Vagina (tissue), 2 donors: ENCODE measurements at regions not wholly inside any gene's neighbourhood (a gene's known extent, or its start where the extent isn't known, plus 50 kb on each side); places are given as distances from the start of the nearest gene placed in this dataset.

ENCODE experiments used
- DNase-seq, 2 donors: peaks; one replicate each; pipeline ENCODE4 v3.0.0-alpha.2; 2017; ENCODE audit errors: extremely low spot score in 2 of 2
- H3K27ac ChIP-seq: fragments of 200-600 bp; sonication (generic); one replicate; pipeline ENCODE4 v1.5.1; 2019
- H3K27me3 ChIP-seq: fragments of 200-600 bp; sonication (generic); one replicate; pipeline ENCODE4 v1.5.1; 2019
- H3K36me3 ChIP-seq, 2 donors: fragments of 200-600 bp; sonication (generic); one replicate each; pipeline ENCODE4 v1.5.1; 2017 to 2019
- H3K4me1 ChIP-seq: fragments of 200-600 bp; sonication (generic); one replicate; pipeline ENCODE4 v1.5.1; 2019
- H3K4me3 ChIP-seq, 2 donors: fragments of 200-600 bp; sonication (generic); 1 replicate in 1 of 2; 2 replicates in 1 of 2; pipeline ENCODE4 v1.5.1; 2016 to 2019
- H3K9me3 ChIP-seq: fragments of 200-600 bp; sonication (generic); one replicate; pipeline ENCODE4 v1.5.1; 2019
- POLR2A ChIP-seq, 2 donors: fragments of 450-650 bp; IDR thresholded peaks; one replicate each; pipeline ENCODE4 v1.6.1; 2017; ENCODE audit warnings: antibody characterized with exemption in 2 of 2, mild to moderate bottlenecking in 2 of 2, moderate library complexity in 2 of 2
- POLR2AphosphoS5 ChIP-seq, 2 donors: sonication (generic); formaldehyde crosslinking; IDR thresholded peaks; one replicate each; pipeline ENCODE4 v1.9.0; 2017; ENCODE audit warnings: antibody characterized with exemption in 2 of 2, mild to moderate bottlenecking in 2 of 2, low read depth in 1 of 2; ENCODE audit not compliant: insufficient read depth in 1 of 2
- intact Hi-C: fragments of 100-400 bp; cut with DNase I; formaldehyde crosslinking; loops from one replicate; pipeline ENCODE4 v1.15.1; 2023
- TF ChIP-seq, protein P1 (sequence below), 3 experiments: fragments of 450-650 bp in 2 of 3; fragments of 200-600 bp in 1 of 3; sonication (generic) in 1 of 3; IDR thresholded peaks; one replicate each; pipeline ENCODE4 v1.5.1; 2017 to 2019; ENCODE audit warnings: antibody characterized with exemption in 3 of 3, mild to moderate bottlenecking in 2 of 3, moderate library complexity in 2 of 3

DNA sequence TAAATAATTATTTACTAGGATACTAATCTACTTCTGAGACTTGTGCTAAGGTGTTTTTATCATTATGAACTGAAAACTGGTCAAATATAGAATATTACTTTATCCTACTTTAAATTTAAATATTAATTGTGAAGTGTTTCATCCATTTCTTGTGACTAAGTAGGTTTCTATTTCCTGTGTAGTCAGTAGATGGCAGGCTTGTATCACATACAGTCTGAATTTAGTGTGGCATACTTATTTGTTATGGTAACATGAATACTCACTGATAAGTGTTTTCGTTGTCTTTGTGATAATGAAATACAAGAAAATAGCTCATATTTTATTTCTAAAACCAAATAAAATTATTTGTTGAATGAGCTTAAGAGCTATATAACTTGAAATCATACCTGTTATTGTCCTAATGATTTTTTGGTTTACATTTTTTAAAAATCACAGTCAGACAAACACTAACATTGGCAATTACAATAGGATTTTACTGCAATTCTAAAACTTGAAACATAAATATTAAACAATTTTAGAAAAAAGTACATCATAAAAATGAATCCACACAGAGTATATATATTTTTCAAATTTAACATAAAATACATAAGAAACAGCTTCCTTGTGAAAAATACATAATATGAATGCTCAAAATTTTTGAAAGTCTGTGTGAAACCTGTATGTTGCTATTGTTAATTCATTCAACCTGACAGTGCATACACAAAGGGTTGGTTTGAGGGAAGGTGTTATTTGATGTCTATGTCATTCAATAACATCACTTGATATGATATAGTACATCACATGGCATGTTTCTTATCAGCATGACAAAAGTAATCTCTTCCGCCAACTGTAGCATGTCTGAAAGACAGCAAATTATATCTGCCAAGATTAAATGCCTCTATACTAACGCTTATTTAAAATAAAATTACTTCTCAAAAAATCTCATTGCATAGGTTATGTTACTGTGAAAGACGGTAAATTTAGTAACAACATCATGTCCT lies 904.8 kb upstream of the PCDH20 start:
- Histone ChIP-seq H3K4me3 (no peak overlapping the region), H3K4me1 (no peaks in the 10 kb centered on the region), H3K36me3 (no peaks in the 10 kb centered on the region), H3K27me3 (no peaks in the 10 kb centered on the region), H3K27ac (no peak overlapping the region), H3K9me3 (no peaks in the 10 kb centered on the region)
- DNase-seq = no peak
- intact Hi-C loops = no loop called here
- TF ChIP-seq POLR2AphosphoS5 (IDR thresholded peaks at IDR 0.05; ENCODE audit: insufficient read depth in 1 of 2, low read depth in 1 of 2) = no peak
- no peak for TF ChIP-seq POLR2A (IDR thresholded peaks at IDR 0.05)
- TF ChIP-seq, protein P1, sequence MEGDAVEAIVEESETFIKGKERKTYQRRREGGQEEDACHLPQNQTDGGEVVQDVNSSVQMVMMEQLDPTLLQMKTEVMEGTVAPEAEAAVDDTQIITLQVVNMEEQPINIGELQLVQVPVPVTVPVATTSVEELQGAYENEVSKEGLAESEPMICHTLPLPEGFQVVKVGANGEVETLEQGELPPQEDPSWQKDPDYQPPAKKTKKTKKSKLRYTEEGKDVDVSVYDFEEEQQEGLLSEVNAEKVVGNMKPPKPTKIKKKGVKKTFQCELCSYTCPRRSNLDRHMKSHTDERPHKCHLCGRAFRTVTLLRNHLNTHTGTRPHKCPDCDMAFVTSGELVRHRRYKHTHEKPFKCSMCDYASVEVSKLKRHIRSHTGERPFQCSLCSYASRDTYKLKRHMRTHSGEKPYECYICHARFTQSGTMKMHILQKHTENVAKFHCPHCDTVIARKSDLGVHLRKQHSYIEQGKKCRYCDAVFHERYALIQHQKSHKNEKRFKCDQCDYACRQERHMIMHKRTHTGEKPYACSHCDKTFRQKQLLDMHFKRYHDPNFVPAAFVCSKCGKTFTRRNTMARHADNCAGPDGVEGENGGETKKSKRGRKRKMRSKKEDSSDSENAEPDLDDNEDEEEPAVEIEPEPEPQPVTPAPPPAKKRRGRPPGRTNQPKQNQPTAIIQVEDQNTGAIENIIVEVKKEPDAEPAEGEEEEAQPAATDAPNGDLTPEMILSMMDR (IDR thresholded peaks at IDR 0.05) = peak in 1 of 3 experiments; percentile 14

DNA sequence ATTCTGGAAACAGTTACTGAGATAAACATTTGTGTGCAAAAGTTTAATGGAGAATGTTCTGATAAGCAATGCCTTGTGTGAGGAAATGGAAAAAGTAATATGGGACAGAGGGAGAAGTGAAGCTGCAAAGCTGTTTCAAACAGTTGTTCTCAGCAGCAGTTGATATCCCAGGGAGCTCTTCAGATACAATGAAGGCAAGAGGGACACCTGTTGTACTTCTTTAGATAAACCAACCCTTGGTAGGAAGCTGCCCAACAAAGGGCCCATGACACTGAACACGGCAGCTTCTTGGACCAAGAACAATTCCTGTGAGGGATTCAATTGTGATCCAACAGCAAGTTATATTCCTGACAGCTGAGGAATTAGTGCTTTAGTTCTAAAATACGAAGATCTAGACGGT lies 894.3 kb upstream of the PCDH20 start:
- DNase-seq = no peak
- H3K4me3 ChIP-seq = no peak overlapping the region
- H3K27me3 ChIP-seq = no peaks in the 10 kb centered on the region
- no peaks in the 10 kb centered on the region for H3K36me3 ChIP-seq
- TF ChIP-seq, protein P1 (IDR thresholded peaks at IDR 0.05) = no peak
- no peak for TF ChIP-seq POLR2A (IDR thresholded peaks at IDR 0.05)
- no peak for TF ChIP-seq POLR2AphosphoS5 (IDR thresholded peaks at IDR 0.05; ENCODE audit: insufficient read depth in 1 of 2, low read depth in 1 of 2)
- no peaks in the 10 kb centered on the region for H3K4me1 ChIP-seq
- H3K9me3 ChIP-seq = no peaks in the 10 kb centered on the region
- intact Hi-C loops = no loop called here
- no peak overlapping the region for H3K27ac ChIP-seq

DNA sequence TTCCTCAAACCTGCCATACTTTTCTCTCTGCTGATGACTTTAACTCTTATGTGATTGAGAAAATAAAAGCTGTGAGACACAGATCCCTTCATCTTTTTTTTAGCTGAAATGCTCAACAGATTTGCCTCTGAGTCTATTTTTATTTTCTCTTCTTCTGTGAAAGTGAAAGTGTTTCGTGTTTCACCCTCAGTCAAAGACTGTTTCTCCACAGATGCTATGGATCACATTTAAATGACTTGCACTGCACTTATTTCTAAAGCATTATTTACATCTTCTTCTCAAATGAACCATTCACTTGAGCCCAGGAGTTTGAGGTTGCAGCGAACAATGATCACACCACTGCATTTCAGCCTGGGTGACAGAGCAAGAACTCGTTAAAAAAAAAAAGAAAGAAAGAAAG lies 890.1 kb upstream of the PCDH20 start:
- no peak for DNase-seq
- intact Hi-C loops = no loop called here
- no peaks in the 10 kb centered on the region for H3K27me3 ChIP-seq
- no peak overlapping the region for H3K4me3 ChIP-seq
- H3K27ac ChIP-seq = no peak overlapping the region
- H3K4me1 ChIP-seq = no peaks in the 10 kb centered on the region
- H3K36me3 ChIP-seq = no peaks in the 10 kb centered on the region
- no peaks in the 10 kb centered on the region for H3K9me3 ChIP-seq
- TF ChIP-seq, protein P1 (IDR thresholded peaks at IDR 0.05) = no peak
- no peak for TF ChIP-seq POLR2A (IDR thresholded peaks at IDR 0.05)
- TF ChIP-seq POLR2AphosphoS5 (IDR thresholded peaks at IDR 0.05; ENCODE audit: insufficient read depth in 1 of 2, low read depth in 1 of 2) = no peak

DNA sequence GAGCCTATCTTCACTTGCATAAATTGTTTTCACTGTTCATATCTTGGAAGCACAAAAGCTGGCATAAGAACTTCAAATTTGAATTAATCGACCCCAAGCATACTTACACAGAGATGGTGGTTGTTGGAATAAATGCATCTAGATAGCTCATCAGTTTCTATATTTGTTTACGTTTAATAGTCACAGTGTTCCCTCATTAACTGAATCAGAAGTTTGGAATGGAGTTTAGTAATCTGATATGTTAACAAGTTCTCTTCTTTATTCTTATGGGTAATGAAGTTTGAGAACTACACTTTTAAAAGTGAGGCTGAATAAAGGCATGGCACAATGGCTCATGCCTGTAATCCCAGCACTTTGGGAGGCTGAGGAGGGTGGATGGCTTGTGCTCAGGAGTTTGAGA lies 886.7 kb upstream of the PCDH20 start:
- TF ChIP-seq POLR2AphosphoS5 (IDR thresholded peaks at IDR 0.05; ENCODE audit: insufficient read depth in 1 of 2, low read depth in 1 of 2) (no peak), POLR2A (IDR thresholded peaks at IDR 0.05) (no peak)
- TF ChIP-seq, protein P1 (IDR thresholded peaks at IDR 0.05) = no peak
- H3K27ac ChIP-seq = no peak overlapping the region
- H3K27me3 ChIP-seq = no peaks in the 10 kb centered on the region
- no peaks in the 10 kb centered on the region for H3K36me3 ChIP-seq
- intact Hi-C loops = no loop called here
- H3K4me1 ChIP-seq = no peaks in the 10 kb centered on the region
- H3K4me3 ChIP-seq = no peak overlapping the region
- no peak for DNase-seq
- H3K9me3 ChIP-seq = no peaks in the 10 kb centered on the region

DNA sequence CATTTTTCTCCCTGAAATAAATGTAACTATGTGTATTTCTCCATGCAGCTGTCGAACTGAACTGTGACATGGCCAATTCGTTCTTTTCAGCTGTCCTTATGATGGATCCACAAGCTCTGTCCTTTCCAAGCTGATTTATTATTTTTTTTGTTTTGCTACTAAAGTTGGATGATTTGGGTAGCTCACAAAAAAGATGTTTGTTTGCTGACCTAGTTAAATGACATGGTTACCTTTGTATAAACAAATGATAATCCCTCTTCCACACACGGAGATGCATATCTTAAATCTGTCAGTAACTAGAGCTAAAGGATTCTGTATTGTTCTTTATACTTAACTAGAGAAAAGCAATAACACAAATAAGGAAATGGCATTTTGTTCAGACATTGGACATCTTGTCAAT lies 884.3 kb upstream of the PCDH20 start:
- Histone ChIP-seq H3K27me3 (no peaks in the 10 kb centered on the region), H3K9me3 (no peaks in the 10 kb centered on the region), H3K27ac (no peak overlapping the region), H3K36me3 (no peaks in the 10 kb centered on the region), H3K4me3 (no peak overlapping the region), H3K4me1 (no peaks in the 10 kb centered on the region)
- no peak for DNase-seq
- intact Hi-C loops = no loop called here
- TF ChIP-seq, protein P1 (IDR thresholded peaks at IDR 0.05) = no peak
- TF ChIP-seq POLR2A (IDR thresholded peaks at IDR 0.05) (no peak), POLR2AphosphoS5 (IDR thresholded peaks at IDR 0.05; ENCODE audit: insufficient read depth in 1 of 2, low read depth in 1 of 2) (no peak)
